ENCODE measurements at regions not wholly inside any gene's neighbourhood (a gene's known extent, or its start where the extent isn't known, plus 50 kb on each side); places are given as distances from the start of the nearest gene placed in this dataset.
"Not testable (repeated sequence)": the region's sequence is repeated elsewhere in the genome, so short reads cannot be mapped to it uniquely, and the experiment has no call there.

- DNase-seq (ENCODE audit: low read depth), result not testable (repeated sequence)
Observed at GRCh38 chr6:120931520-120932180, 402.6 kb downstream of the TBC1D32 start.

- DNase-seq (ENCODE audit: low read depth), result not testable (repeated sequence)
Observed at GRCh38 chr6:120930500-120930899, 403.8 kb downstream of the TBC1D32 start.

- no peak for DNase-seq (ENCODE audit: low read depth)
Observed at GRCh38 chr6:120924214-120924613, 410.1 kb downstream of the TBC1D32 start.

- DNase-seq (ENCODE audit: low read depth), result no peak
Observed at GRCh38 chr6:120918137-120918536, 416.1 kb downstream of the TBC1D32 start.

GRCh38 chr6:120916844-120917243, 417.4 kb downstream of the TBC1D32 start:
- DNase-seq (ENCODE audit: low read depth), result no peak

- no peak for DNase-seq (ENCODE audit: low read depth)
Observed at GRCh38 chr6:120913486-120913885, 420.8 kb downstream of the TBC1D32 start.

- no peak for DNase-seq (ENCODE audit: low read depth)
Observed at GRCh38 chr6:120908767-120909166, 425.5 kb downstream of the TBC1D32 start.

- DNase-seq (ENCODE audit: low read depth), result no peak
Observed at GRCh38 chr6:120903836-120904235, 430.4 kb downstream of the TBC1D32 start.

GRCh38 chr6:120899932-120900331, 434.3 kb downstream of the TBC1D32 start:
- DNase-seq (ENCODE audit: low read depth), result no peak

GRCh38 chr6:120894077-120894476, 440.2 kb downstream of the TBC1D32 start:
- no peak for DNase-seq (ENCODE audit: low read depth)

- DNase-seq (ENCODE audit: low read depth), result no peak
Observed at GRCh38 chr6:120876931-120877330, 457.3 kb downstream of the TBC1D32 start.

GRCh38 chr6:120876424-120876823, 457.9 kb downstream of the TBC1D32 start:
- no peak for DNase-seq (ENCODE audit: low read depth)

GRCh38 chr6:120875900-120876299, 458.4 kb downstream of the TBC1D32 start:
- DNase-seq (ENCODE audit: low read depth), result no peak

- DNase-seq (ENCODE audit: low read depth), result no peak
Observed at GRCh38 chr6:120874422-120874821, 459.9 kb downstream of the TBC1D32 start.

GRCh38 chr6:120873125-120873865, 461.0 kb downstream of the TBC1D32 start:
- DNase-seq (ENCODE audit: low read depth), result no peak

GRCh38 chr6:120872262-120872578, 462.1 kb downstream of the TBC1D32 start:
- no peak for DNase-seq (ENCODE audit: low read depth)

GRCh38 chr6:120871416-120872261, 462.6 kb downstream of the TBC1D32 start:
- DNase-seq (ENCODE audit: low read depth), result no peak

GRCh38 chr6:120869397-120869796, 464.9 kb downstream of the TBC1D32 start:
- peak; percentile 15 for DNase-seq (ENCODE audit: low read depth)

- no peak for DNase-seq (ENCODE audit: low read depth)
Observed at GRCh38 chr6:120857422-120857821, 476.9 kb downstream of the TBC1D32 start.

- DNase-seq (ENCODE audit: low read depth), result no peak
Observed at GRCh38 chr6:120854583-120854982, 479.7 kb downstream of the TBC1D32 start.

GRCh38 chr6:120853489-120853888, 480.8 kb downstream of the TBC1D32 start:
- no peak for DNase-seq (ENCODE audit: low read depth)

GRCh38 chr6:120852293-120852849, 481.9 kb downstream of the TBC1D32 start:
- DNase-seq (ENCODE audit: low read depth), result no peak

All from myocyte (in vitro differentiated cells).